Erythroblast (primary cell): ENCODE measurements at regions not wholly inside any gene's neighbourhood (a gene's known extent, or its start where the extent isn't known, plus 50 kb on each side); places are given as distances from the start of the nearest gene placed in this dataset.
"Not testable (repeated sequence)": the region's sequence is repeated elsewhere in the genome, so short reads cannot be mapped to it uniquely, and the experiment has no call there.

ENCODE experiments used
- DNase-seq, 2 experiments: peaks; one replicate each; lab custom pipeline; 2025; lab: John Stamatoyannopoulos, UW
- GATA1 ChIP-seq: IDR thresholded peaks from 2 replicates; pipeline ENCODE4 v1.6.1; 2011; ENCODE audit warnings: low read depth, mild to moderate bottlenecking, control low read depth, low read length, moderate library complexity
- POLR2A ChIP-seq: IDR thresholded peaks from 2 replicates; pipeline ENCODE4 v1.6.1; 2011; ENCODE audit warnings: mild to moderate bottlenecking, low read length

DNA sequence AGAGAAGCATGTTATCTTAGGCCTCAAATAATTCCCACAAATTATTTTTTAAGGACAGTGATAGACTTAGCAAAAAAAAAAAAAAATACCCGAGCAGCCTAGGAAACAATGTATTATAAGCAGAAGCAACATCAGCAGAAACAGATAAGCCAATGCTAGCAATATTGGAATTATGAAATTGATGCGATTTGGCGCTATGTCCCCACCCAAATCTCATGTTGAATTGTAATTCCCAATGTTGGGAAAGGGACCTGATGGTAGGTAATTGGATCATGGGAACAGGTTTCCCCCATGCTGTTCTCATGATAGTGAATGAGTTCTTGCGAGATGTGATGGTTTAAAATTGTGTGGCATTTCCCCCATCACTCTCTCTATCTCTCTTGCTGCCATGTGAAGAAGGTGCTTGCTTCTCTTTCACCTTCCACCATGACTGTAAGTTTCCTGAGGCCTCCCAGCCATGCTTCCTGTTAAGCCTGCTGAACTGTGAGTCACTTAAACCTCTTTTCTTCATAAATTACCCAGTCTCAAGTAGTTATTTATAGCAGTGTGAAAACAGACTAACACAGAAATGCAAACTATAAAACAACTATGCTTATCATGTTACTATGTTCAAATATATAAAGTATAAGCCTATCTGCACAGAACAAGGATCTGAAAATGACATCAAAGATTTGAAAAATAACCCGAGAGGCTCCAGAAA is 75.6 kb upstream of the HIVEP3 start:
- TF ChIP-seq GATA1, result no peak
- TF ChIP-seq POLR2A, result no peak
- no peak for DNase-seq

DNA sequence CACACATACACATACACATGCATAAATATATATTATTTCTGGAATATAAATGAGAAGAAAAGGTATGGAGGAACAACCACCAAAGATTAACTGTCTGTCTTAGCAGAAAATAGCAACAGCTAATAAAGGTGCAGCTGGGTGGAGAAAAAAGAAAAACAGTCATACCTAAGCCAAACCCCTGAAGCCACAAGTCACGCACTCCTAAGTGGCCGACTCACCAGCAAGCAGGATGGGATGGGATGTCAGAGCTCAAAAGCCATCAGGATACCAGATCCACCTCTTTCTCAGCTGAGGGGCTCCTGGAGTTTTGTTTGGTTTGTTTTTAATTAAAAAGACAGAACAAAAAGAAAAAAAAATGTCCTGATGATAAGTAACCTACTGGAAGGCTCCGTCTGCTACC is 64.7 kb upstream of the HIVEP3 start:
- TF ChIP-seq POLR2A (no peak), GATA1 (no peak)
- no peak for DNase-seq

DNA sequence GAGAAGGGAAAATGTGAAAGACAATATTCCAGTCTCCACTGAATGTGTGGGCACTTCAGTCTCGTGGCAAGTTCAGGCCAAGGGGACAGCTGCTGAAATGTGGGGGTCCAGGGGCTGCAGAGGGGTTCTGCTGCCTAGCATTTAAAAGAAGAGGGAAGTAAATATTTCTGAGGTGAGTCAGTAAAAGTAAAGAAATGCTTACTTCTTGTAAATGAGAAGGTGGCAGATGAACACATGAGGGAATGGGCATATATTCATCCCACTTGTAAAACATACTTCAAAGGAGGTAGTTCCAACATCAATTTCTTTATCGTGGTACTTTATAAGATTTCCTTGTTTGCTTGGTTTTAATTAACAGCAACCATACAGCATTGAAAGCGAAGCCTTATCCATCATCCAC is 63.1 kb upstream of the HIVEP3 start:
- TF ChIP-seq GATA1 (no peak), POLR2A (no peak)
- DNase-seq, result no peak

DNA sequence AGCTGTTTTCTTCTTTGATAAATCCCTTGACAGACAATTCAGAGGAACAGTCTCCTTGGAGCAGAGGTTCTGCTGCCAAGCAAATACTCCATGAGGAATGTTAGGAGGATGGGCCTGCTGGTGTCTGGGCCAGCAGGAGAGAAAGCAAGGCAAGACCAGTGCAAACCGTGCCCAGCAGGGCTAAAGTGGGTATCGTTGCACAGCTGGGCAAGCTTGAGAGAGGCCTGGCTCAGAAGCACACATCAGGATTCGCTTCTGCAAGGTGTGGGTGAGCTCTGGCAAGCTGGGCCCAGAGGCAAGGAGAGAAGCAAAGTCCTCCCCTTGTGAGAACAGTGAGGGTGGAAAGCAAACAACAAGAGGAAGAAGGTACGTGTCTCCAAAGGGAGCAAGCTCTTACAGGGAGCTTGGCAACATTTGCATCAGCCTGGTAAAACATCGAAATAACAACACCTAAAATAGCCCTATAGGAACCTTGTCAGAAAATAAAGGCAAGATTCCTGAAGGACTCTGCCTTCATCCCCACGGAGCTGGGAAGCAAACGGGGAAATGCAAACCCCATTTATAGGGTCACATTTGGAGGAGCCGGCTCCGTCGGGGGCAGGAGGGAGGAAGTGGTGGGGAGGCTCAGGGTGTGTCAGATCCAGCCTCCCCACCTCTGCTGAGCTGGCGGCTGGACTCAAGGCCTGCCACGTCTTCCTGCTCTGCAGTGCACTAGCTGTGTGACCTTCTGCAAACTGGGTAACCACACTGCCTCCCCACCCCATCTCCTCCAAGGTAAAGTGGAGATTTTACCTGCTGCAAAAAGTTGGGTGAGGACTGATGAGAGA is 62.3 kb upstream of the HIVEP3 start:
- no peak for DNase-seq
- TF ChIP-seq POLR2A (no peak), GATA1 (no peak)

DNA sequence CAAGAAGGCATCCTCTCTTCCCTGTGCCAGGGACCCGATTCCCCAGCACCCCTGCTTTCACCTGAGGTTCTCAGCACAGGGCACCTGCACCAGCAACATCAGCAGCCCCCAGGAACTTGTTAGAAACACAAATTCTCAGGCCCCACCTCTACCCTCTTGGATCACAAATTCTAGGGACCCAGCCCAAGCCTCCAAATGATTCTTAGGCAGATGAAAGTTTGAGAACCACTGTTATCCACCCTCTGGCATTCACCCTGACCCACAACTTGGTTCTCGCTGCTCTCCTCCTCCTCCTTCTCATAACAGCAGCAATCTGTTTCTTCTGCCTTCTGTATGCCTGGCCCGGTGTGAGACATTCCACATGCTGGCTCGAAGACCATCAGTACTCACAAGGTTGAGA is 60.3 kb upstream of the HIVEP3 start:
- no peak for TF ChIP-seq GATA1
- no peak for TF ChIP-seq POLR2A
- no peak for DNase-seq

DNA sequence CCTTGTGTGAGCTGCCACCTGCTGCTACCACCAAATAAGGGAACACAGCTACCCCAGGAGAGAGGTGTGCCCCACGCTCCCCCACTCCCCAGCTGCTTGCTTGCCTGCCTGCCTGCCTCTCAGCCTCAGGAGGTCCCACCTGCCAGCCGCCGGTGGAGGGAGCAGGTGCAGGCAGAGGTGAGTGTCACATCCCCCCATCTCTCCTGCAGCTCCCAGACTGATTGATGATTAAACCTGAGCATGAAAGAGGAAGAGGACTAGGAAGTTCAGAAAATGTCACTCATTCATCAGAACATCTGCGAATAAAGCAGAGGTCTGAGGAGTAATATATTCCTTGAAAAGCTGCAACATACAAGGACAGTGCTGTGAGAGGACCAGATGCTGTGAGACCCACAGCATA is 58.6 kb upstream of the HIVEP3 start:
- TF ChIP-seq GATA1 (no peak), POLR2A (no peak)
- no peak for DNase-seq

DNA sequence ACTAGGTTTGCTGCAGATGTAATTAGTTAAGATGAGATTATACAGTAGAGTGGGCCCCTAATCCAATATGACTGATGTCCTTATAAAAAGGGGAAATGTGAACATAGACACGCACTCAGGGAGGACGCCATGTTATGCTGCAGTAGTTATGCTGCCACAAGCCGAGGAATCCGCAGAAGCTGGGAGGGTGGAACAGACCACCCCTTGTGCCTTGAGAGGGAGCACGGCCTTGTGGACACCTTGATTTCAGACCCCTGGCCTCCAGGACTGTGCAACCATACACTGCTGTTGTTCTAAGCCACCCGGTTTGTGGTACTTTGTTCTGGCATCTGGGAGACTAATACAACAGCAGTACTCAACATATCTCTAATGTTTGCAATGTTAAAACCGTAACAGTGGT is 57.9 kb upstream of the HIVEP3 start:
- no peak for TF ChIP-seq POLR2A
- no peak for TF ChIP-seq GATA1
- DNase-seq, result no peak

DNA sequence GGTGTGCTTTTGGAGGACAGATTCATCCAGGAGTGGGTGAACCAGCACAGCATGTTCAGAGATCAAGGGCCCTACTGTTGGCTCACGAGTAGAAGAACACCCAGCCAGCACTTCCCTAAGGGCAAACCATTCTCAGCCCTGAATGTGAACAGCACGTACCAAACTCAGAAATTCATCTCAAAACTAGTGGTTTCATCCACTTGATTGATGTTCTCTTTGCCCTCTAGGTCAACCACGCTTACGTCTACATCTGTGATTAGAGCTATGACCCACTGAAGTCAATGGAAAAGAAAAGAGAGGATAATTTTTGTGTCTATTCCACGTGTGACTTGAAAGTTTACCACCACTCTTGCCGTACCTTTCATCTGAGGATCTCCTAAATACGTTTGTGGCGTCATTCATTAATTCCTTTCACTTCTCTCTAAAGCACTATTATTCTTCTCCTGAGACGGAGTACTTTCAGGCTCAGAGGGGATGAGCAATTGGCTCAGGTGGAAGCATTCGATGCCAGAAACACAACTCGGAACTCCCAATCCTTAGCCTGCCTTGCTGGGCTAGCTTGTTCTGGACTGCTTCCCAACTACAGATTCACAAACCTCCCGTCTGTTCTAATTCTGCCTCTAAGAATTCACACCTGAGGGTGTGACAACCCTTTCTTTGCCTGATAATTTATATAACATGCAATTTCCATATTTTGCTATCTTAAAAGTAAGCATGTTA is 57.3 kb upstream of the HIVEP3 start:
- DNase-seq, result no peak
- no peak for TF ChIP-seq POLR2A
- TF ChIP-seq GATA1, result no peak

DNA sequence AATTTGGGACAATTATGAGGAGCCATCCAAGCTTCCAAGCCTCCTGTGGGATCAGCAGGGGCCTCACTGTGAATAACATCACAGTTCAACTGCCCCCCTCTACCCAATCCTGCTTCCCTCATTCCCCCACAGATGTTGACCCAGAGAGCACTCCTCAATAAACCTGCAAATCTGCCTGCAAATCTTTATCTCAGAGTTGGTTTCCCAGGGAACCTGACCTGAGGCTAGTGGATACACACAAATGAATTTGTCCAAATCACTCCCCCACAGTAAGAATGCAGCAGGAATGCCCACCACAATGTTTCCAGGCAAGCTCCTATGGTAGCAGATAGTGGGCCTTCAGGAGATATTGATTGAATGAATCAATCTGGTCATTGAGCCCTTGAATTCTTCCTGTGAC is 56.4 kb upstream of the HIVEP3 start:
- TF ChIP-seq GATA1 (no peak), POLR2A (no peak)
- no peak for DNase-seq

DNA sequence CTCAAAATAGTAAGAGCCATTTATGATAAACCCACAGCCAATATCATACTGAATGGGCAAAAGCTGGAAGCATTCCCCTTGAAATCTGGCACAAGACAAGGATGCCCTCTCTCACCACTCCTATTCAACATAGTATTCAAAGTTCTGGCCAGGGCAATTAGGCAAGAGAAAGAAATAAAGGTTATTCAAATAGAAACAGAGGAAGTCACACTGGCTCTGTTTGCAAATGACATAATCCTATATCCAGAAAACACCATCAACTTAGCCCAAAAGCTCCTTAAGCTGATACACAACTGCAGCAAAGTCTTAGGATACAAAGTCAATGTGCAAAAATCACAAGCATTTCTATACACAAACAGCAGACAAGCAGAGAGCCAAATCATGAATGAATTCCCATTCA is 49.8 kb upstream of the HIVEP3 start:
- not testable (repeated sequence) for DNase-seq
